ENCODE measurements at regions not wholly inside any gene's neighbourhood (a gene's known extent, or its start where the extent isn't known, plus 50 kb on each side); places are given as distances from the start of the nearest gene placed in this dataset.
A peak's percentile ranks its signal among the peaks of the same experiment; 100 is the strongest.

GRCh38 chr3:99407257-99407656 is 231.1 kb upstream of the COL8A1 start:
- peak; percentile 64 for DNase-seq
- Histone ChIP-seq H3K4me3 (ENCODE audit: insufficient read depth in 1 of 2, low read depth in 1 of 2, low read length in 2 of 2) (no peak overlapping the region), H2AFZ (ENCODE audit: low read depth, low read length) (no peak overlapping the region), H3K79me1 (replicated peaks; ENCODE audit: low read length, poor library complexity, severe bottlenecking) (no peaks in the 10 kb centered on the region), H3K23ac (ENCODE audit: low read length in 2 of 2) (no peak overlapping the region), H3K18ac (ENCODE audit: low read depth in 1 of 2, low read length in 2 of 2) (peak overlapping the region in 1 of 2 experiments; percentile 30), H2BK12ac (ENCODE audit: low read length in 2 of 2) (no peak overlapping the region), H3K9ac (ENCODE audit: low read length) (no peak overlapping the region), H2BK5ac (ENCODE audit: low read depth, low read length, poor library complexity, severe bottlenecking) (no peak overlapping the region), H3K14ac (ENCODE audit: low read length in 2 of 2) (no peak overlapping the region), H4K8ac (ENCODE audit: low read length) (no peak overlapping the region), H3K27me3 (ENCODE audit: control insufficient read depth in 1 of 2, insufficient read depth in 1 of 2, low read length in 2 of 2) (no peaks in the 10 kb centered on the region), H2BK15ac (ENCODE audit: low read depth, poor library complexity, severe bottlenecking) (no peak overlapping the region), H3K4me2 (ENCODE audit: low read length, poor library complexity, severe bottlenecking) (no peak overlapping the region), H3K9me3 (ENCODE audit: control insufficient read depth, low read length) (peaks cover 3% of the 10 kb centered on the region), H3K4me1 (ENCODE audit: control insufficient read depth, insufficient read depth, low read depth, low read length) (peaks cover 4% of the 10 kb centered on the region), H2BK120ac (ENCODE audit: low read depth, low read length) (no peak overlapping the region), H4K91ac (ENCODE audit: low read length) (no peak overlapping the region), H3K4ac (ENCODE audit: low read depth in 1 of 2, low read length in 2 of 2) (no peak overlapping the region), H3K36me3 (ENCODE audit: control insufficient read depth in 1 of 2, insufficient read depth in 2 of 2, low read depth in 1 of 2, low read length in 2 of 2) (no peaks in the 10 kb centered on the region), H3K27ac (ENCODE audit: low read length, poor library complexity, severe bottlenecking) (no peak overlapping the region), H2AK5ac (ENCODE audit: low read length, severe bottlenecking) (no peak overlapping the region)
- 0% methylated on average over 1 of the region's 4 CpGs for WGBS

- H3K9ac ChIP-seq (ENCODE audit: low read length) = no peak overlapping the region
- H2BK15ac ChIP-seq (ENCODE audit: low read depth, poor library complexity, severe bottlenecking) = no peak overlapping the region
- H3K4me2 ChIP-seq (ENCODE audit: low read length, poor library complexity, severe bottlenecking) = no peak overlapping the region
- no peaks in the 10 kb centered on the region for H3K79me1 ChIP-seq (replicated peaks; ENCODE audit: low read length, poor library complexity, severe bottlenecking)
- no peak overlapping the region for H3K27ac ChIP-seq (ENCODE audit: low read length, poor library complexity, severe bottlenecking)
- no peak overlapping the region for H3K4ac ChIP-seq (ENCODE audit: low read depth in 1 of 2, low read length in 2 of 2)
- H3K4me3 ChIP-seq (ENCODE audit: insufficient read depth in 1 of 2, low read depth in 1 of 2, low read length in 2 of 2) = no peak overlapping the region
- H2AK5ac ChIP-seq (ENCODE audit: low read length, severe bottlenecking) = no peak overlapping the region
- H2AFZ ChIP-seq (ENCODE audit: low read depth, low read length) = no peak overlapping the region
- 100% methylated on average over 1 of the region's 1 CpG for WGBS
- H2BK5ac ChIP-seq (ENCODE audit: low read depth, low read length, poor library complexity, severe bottlenecking) = no peak overlapping the region
- H2BK120ac ChIP-seq (ENCODE audit: low read depth, low read length) = no peak overlapping the region
- H4K8ac ChIP-seq (ENCODE audit: low read length) = no peak overlapping the region
- H4K91ac ChIP-seq (ENCODE audit: low read length) = no peak overlapping the region
- H3K23ac ChIP-seq (ENCODE audit: low read length in 2 of 2) = no peak overlapping the region
- H3K14ac ChIP-seq (ENCODE audit: low read length in 2 of 2) = no peak overlapping the region
- peaks cover 17% of the 10 kb centered on the region for H3K9me3 ChIP-seq (ENCODE audit: control insufficient read depth, low read length)
- H2BK12ac ChIP-seq (ENCODE audit: low read length in 2 of 2) = no peak overlapping the region
- no peak for DNase-seq
- H3K4me1 ChIP-seq (ENCODE audit: control insufficient read depth, insufficient read depth, low read depth, low read length) = peaks cover 2% of the 10 kb centered on the region
- H3K36me3 ChIP-seq (ENCODE audit: control insufficient read depth in 1 of 2, insufficient read depth in 2 of 2, low read depth in 1 of 2, low read length in 2 of 2) = no peaks in the 10 kb centered on the region
- no peaks in the 10 kb centered on the region for H3K27me3 ChIP-seq (ENCODE audit: control insufficient read depth in 1 of 2, insufficient read depth in 1 of 2, low read length in 2 of 2)
- no peak overlapping the region for H3K18ac ChIP-seq (ENCODE audit: low read depth in 1 of 2, low read length in 2 of 2)
Measured at GRCh38 chr3:99402755-99403154, 235.6 kb upstream of the COL8A1 start.

GRCh38 chr3:99400352-99400751 is 238.0 kb upstream of the COL8A1 start:
- no peak overlapping the region for H2AFZ ChIP-seq (ENCODE audit: low read depth, low read length)
- H3K4me3 ChIP-seq (ENCODE audit: insufficient read depth in 1 of 2, low read depth in 1 of 2, low read length in 2 of 2) = no peak overlapping the region
- no peaks in the 10 kb centered on the region for H3K79me1 ChIP-seq (replicated peaks; ENCODE audit: low read length, poor library complexity, severe bottlenecking)
- H3K27me3 ChIP-seq (ENCODE audit: control insufficient read depth in 1 of 2, insufficient read depth in 1 of 2, low read length in 2 of 2) = no peaks in the 10 kb centered on the region
- H3K23ac ChIP-seq (ENCODE audit: low read length in 2 of 2) = no peak overlapping the region
- H3K4ac ChIP-seq (ENCODE audit: low read depth in 1 of 2, low read length in 2 of 2) = no peak overlapping the region
- no peak overlapping the region for H3K27ac ChIP-seq (ENCODE audit: low read length, poor library complexity, severe bottlenecking)
- no peak overlapping the region for H2BK12ac ChIP-seq (ENCODE audit: low read length in 2 of 2)
- H2BK120ac ChIP-seq (ENCODE audit: low read depth, low read length) = no peak overlapping the region
- H3K36me3 ChIP-seq (ENCODE audit: control insufficient read depth in 1 of 2, insufficient read depth in 2 of 2, low read depth in 1 of 2, low read length in 2 of 2) = no peaks in the 10 kb centered on the region
- 89% methylated on average over 2 of the region's 2 CpGs for WGBS
- H3K4me1 ChIP-seq (ENCODE audit: control insufficient read depth, insufficient read depth, low read depth, low read length) = no peaks in the 10 kb centered on the region
- no peak overlapping the region for H3K18ac ChIP-seq (ENCODE audit: low read depth in 1 of 2, low read length in 2 of 2)
- no peak for DNase-seq
- H2BK5ac ChIP-seq (ENCODE audit: low read depth, low read length, poor library complexity, severe bottlenecking) = no peak overlapping the region
- H2BK15ac ChIP-seq (ENCODE audit: low read depth, poor library complexity, severe bottlenecking) = no peak overlapping the region
- no peak overlapping the region for H2AK5ac ChIP-seq (ENCODE audit: low read length, severe bottlenecking)
- peaks cover 14% of the 10 kb centered on the region for H3K9me3 ChIP-seq (ENCODE audit: control insufficient read depth, low read length)
- H3K9ac ChIP-seq (ENCODE audit: low read length) = no peak overlapping the region
- H3K14ac ChIP-seq (ENCODE audit: low read length in 2 of 2) = no peak overlapping the region
- no peak overlapping the region for H4K8ac ChIP-seq (ENCODE audit: low read length)
- no peak overlapping the region for H4K91ac ChIP-seq (ENCODE audit: low read length)
- H3K4me2 ChIP-seq (ENCODE audit: low read length, poor library complexity, severe bottlenecking) = no peak overlapping the region

GRCh38 chr3:99396651-99397275 is 241.6 kb upstream of the COL8A1 start:
- H2BK12ac ChIP-seq (ENCODE audit: low read length in 2 of 2) = no peak overlapping the region
- H3K9ac ChIP-seq (ENCODE audit: low read length) = no peak overlapping the region
- no peak overlapping the region for H2BK15ac ChIP-seq (ENCODE audit: low read depth, poor library complexity, severe bottlenecking)
- 81% methylated on average over 3 of the region's 3 CpGs for WGBS
- H3K4me1 ChIP-seq (ENCODE audit: control insufficient read depth, insufficient read depth, low read depth, low read length) = no peaks in the 10 kb centered on the region
- H3K79me1 ChIP-seq (replicated peaks; ENCODE audit: low read length, poor library complexity, severe bottlenecking) = no peaks in the 10 kb centered on the region
- no peaks in the 10 kb centered on the region for H3K27me3 ChIP-seq (ENCODE audit: control insufficient read depth in 1 of 2, insufficient read depth in 1 of 2, low read length in 2 of 2)
- peak overlapping the region; percentile 98 for H3K27ac ChIP-seq (ENCODE audit: low read length, poor library complexity, severe bottlenecking)
- peak overlapping the region in 1 of 2 experiments; percentile 20 for H3K4me3 ChIP-seq (ENCODE audit: insufficient read depth in 1 of 2, low read depth in 1 of 2, low read length in 2 of 2)
- no peak overlapping the region for H3K14ac ChIP-seq (ENCODE audit: low read length in 2 of 2)
- H3K9me3 ChIP-seq (ENCODE audit: control insufficient read depth, low read length) = peaks cover 14% of the 10 kb centered on the region
- H2AK5ac ChIP-seq (ENCODE audit: low read length, severe bottlenecking) = peak overlapping the region; percentile 94
- H2BK5ac ChIP-seq (ENCODE audit: low read depth, low read length, poor library complexity, severe bottlenecking) = peak overlapping the region; percentile 38
- no peak overlapping the region for H3K18ac ChIP-seq (ENCODE audit: low read depth in 1 of 2, low read length in 2 of 2)
- no peak overlapping the region for H4K8ac ChIP-seq (ENCODE audit: low read length)
- no peak overlapping the region for H3K4ac ChIP-seq (ENCODE audit: low read depth in 1 of 2, low read length in 2 of 2)
- H2BK120ac ChIP-seq (ENCODE audit: low read depth, low read length) = no peak overlapping the region
- no peak overlapping the region for H3K23ac ChIP-seq (ENCODE audit: low read length in 2 of 2)
- no peak overlapping the region for H2AFZ ChIP-seq (ENCODE audit: low read depth, low read length)
- H3K4me2 ChIP-seq (ENCODE audit: low read length, poor library complexity, severe bottlenecking) = no peak overlapping the region
- H3K36me3 ChIP-seq (ENCODE audit: control insufficient read depth in 1 of 2, insufficient read depth in 2 of 2, low read depth in 1 of 2, low read length in 2 of 2) = no peaks in the 10 kb centered on the region
- H4K91ac ChIP-seq (ENCODE audit: low read length) = no peak overlapping the region
- no peak for DNase-seq
